MM.1S (cell line): ENCODE measurements at regions not wholly inside any gene's neighbourhood (a gene's known extent, or its start where the extent isn't known, plus 50 kb on each side); places are given as distances from the start of the nearest gene placed in this dataset.

Source experiments
- EZH2 ChIP-seq: fragments of 300-600 bp; sonication (generic); optimal IDR thresholded peaks from 2 replicates; pipeline ENCODE3; 2017; ENCODE audit warnings: low read depth, mild to moderate bottlenecking, antibody characterized with exemption, low read length, mixed read lengths
- TF ChIP-seq, protein P1 (sequence below): fragments of 300-600 bp; sonication (generic); IDR thresholded peaks from 2 replicates; pipeline ENCODE4 v1.5.1; 2016; ENCODE audit warnings: antibody characterized with exemption, low read length, mixed read lengths

- TF ChIP-seq, protein P1, sequence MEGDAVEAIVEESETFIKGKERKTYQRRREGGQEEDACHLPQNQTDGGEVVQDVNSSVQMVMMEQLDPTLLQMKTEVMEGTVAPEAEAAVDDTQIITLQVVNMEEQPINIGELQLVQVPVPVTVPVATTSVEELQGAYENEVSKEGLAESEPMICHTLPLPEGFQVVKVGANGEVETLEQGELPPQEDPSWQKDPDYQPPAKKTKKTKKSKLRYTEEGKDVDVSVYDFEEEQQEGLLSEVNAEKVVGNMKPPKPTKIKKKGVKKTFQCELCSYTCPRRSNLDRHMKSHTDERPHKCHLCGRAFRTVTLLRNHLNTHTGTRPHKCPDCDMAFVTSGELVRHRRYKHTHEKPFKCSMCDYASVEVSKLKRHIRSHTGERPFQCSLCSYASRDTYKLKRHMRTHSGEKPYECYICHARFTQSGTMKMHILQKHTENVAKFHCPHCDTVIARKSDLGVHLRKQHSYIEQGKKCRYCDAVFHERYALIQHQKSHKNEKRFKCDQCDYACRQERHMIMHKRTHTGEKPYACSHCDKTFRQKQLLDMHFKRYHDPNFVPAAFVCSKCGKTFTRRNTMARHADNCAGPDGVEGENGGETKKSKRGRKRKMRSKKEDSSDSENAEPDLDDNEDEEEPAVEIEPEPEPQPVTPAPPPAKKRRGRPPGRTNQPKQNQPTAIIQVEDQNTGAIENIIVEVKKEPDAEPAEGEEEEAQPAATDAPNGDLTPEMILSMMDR, result peak; percentile 99
- no peak for TF ChIP-seq EZH2
These were observed 62.8 kb downstream of the OTOL1 start for GRCh38 chr3:161559177-161559998.
